H1 (cell line): ENCODE measurements at regions not wholly inside any gene's neighbourhood (a gene's known extent, or its start where the extent isn't known, plus 50 kb on each side); places are given as distances from the start of the nearest gene placed in this dataset.

ENCODE experiments used
- ATF3 ChIP-seq: IDR thresholded peaks from 2 replicates; pipeline ENCODE4 v1.6.1; 2011; ENCODE audit warnings: low read depth, mild to moderate bottlenecking, low read length; ENCODE audit not compliant: insufficient read depth
- CREB1 ChIP-seq: IDR thresholded peaks from 2 replicates; pipeline ENCODE4 v1.6.1; 2012; ENCODE audit warnings: inconsistent platforms
- CTCF ChIP-seq, 3 experiments: IDR thresholded peaks; 1 replicate in 2 of 3; 2 replicates in 1 of 3; pipeline versions ENCODE4 v1.5.1 to v1.6.1; 2011; ENCODE audit warnings: low read length in 3 of 3, mild to moderate bottlenecking in 3 of 3, inconsistent platforms in 2 of 3, low read depth in 1 of 3, moderate library complexity in 1 of 3; ENCODE audit not compliant: insufficient read depth in 1 of 3; ENCODE audit errors: control extremely low read depth in 1 of 3
- TF ChIP-seq, protein P1 (sequence below): fragments of 300-600 bp; sonication (generic); IDR thresholded peaks from 2 replicates; pipeline ENCODE4 v1.7.1; 2012; ENCODE audit warnings: low read length, moderate library complexity, mild to moderate bottlenecking, inconsistent platforms; ENCODE audit not compliant: insufficient replicate concordance

DNA sequence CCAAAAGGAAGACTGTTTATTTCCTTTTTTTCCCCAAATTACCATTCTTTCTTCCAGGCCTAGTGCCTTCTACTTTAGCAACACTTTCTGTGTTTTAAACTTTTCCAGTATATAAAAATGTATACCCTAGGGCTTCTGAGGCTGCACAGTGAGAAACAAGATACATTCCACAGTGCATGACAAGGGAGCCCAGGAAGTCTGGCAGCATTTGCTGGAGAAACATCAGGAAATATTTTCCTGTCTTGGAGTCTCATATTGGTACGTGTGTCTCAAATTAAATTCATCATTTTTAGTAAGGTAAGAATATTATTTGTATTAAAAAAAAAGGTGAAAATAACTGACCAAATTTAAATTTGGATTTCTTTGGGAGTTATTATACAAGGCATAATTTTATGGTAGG, 662.6 kb downstream of the RFPL4B start (continued):
- TF ChIP-seq, protein P1, sequence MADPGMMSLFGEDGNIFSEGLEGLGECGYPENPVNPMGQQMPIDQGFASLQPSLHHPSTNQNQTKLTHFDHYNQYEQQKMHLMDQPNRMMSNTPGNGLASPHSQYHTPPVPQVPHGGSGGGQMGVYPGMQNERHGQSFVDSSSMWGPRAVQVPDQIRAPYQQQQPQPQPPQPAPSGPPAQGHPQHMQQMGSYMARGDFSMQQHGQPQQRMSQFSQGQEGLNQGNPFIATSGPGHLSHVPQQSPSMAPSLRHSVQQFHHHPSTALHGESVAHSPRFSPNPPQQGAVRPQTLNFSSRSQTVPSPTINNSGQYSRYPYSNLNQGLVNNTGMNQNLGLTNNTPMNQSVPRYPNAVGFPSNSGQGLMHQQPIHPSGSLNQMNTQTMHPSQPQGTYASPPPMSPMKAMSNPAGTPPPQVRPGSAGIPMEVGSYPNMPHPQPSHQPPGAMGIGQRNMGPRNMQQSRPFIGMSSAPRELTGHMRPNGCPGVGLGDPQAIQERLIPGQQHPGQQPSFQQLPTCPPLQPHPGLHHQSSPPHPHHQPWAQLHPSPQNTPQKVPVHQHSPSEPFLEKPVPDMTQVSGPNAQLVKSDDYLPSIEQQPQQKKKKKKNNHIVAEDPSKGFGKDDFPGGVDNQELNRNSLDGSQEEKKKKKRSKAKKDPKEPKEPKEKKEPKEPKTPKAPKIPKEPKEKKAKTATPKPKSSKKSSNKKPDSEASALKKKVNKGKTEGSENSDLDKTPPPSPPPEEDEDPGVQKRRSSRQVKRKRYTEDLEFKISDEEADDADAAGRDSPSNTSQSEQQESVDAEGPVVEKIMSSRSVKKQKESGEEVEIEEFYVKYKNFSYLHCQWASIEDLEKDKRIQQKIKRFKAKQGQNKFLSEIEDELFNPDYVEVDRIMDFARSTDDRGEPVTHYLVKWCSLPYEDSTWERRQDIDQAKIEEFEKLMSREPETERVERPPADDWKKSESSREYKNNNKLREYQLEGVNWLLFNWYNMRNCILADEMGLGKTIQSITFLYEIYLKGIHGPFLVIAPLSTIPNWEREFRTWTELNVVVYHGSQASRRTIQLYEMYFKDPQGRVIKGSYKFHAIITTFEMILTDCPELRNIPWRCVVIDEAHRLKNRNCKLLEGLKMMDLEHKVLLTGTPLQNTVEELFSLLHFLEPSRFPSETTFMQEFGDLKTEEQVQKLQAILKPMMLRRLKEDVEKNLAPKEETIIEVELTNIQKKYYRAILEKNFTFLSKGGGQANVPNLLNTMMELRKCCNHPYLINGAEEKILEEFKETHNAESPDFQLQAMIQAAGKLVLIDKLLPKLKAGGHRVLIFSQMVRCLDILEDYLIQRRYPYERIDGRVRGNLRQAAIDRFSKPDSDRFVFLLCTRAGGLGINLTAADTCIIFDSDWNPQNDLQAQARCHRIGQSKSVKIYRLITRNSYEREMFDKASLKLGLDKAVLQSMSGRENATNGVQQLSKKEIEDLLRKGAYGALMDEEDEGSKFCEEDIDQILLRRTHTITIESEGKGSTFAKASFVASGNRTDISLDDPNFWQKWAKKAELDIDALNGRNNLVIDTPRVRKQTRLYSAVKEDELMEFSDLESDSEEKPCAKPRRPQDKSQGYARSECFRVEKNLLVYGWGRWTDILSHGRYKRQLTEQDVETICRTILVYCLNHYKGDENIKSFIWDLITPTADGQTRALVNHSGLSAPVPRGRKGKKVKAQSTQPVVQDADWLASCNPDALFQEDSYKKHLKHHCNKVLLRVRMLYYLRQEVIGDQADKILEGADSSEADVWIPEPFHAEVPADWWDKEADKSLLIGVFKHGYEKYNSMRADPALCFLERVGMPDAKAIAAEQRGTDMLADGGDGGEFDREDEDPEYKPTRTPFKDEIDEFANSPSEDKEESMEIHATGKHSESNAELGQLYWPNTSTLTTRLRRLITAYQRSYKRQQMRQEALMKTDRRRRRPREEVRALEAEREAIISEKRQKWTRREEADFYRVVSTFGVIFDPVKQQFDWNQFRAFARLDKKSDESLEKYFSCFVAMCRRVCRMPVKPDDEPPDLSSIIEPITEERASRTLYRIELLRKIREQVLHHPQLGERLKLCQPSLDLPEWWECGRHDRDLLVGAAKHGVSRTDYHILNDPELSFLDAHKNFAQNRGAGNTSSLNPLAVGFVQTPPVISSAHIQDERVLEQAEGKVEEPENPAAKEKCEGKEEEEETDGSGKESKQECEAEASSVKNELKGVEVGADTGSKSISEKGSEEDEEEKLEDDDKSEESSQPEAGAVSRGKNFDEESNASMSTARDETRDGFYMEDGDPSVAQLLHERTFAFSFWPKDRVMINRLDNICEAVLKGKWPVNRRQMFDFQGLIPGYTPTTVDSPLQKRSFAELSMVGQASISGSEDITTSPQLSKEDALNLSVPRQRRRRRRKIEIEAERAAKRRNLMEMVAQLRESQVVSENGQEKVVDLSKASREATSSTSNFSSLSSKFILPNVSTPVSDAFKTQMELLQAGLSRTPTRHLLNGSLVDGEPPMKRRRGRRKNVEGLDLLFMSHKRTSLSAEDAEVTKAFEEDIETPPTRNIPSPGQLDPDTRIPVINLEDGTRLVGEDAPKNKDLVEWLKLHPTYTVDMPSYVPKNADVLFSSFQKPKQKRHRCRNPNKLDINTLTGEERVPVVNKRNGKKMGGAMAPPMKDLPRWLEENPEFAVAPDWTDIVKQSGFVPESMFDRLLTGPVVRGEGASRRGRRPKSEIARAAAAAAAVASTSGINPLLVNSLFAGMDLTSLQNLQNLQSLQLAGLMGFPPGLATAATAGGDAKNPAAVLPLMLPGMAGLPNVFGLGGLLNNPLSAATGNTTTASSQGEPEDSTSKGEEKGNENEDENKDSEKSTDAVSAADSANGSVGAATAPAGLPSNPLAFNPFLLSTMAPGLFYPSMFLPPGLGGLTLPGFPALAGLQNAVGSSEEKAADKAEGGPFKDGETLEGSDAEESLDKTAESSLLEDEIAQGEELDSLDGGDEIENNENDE: no peak
- TF ChIP-seq CREB1 (no peak), ATF3 (no peak), CTCF (IDR thresholded peaks at IDR 0.05; ENCODE audit: control extremely low read depth in 1 of 3, insufficient read depth in 1 of 3, low read depth in 1 of 3, low read length in 3 of 3) (no peak)
